Activated B cell treated with CpG ODN at 0.5 μM for 24 hours (primary cell): ENCODE measurements at regions not wholly inside any gene's neighbourhood (a gene's known extent, or its start where the extent isn't known, plus 50 kb on each side); places are given as distances from the start of the nearest gene placed in this dataset.

ENCODE experiments used
- ATAC-seq: fragments of 200-7000 bp; cut with Tn5 transposase; one replicate; pipeline ENCODE4 v1.10.0; 2021; ENCODE audit warnings: low read depth, mild to moderate bottlenecking, moderate library complexity
- CTCF ChIA-PET: fragments of 350-600 bp; sonication (Branson Sonifier 250); formaldehyde crosslinking; loops from one replicate; lab custom pipeline; 2021; ENCODE audit warnings: antibody characterized with exemption; lab: Charles Lee
- POLR2A ChIA-PET: fragments of 350-600 bp; sonication (Branson Sonifier 250); formaldehyde crosslinking; loops from one replicate; lab custom pipeline; 2021; ENCODE audit warnings: antibody characterized with exemption; lab: Charles Lee
- DNase-seq: peaks from one replicate; pipeline ENCODE4 v3.0.0; 2022
- H3K27ac Mint-ChIP-seq: one replicate; pipeline ENCODE4 v1.8.0; 2020; ENCODE audit warnings: mixed read lengths
- H3K27me3 Mint-ChIP-seq: one replicate; pipeline ENCODE4 v1.8.0; 2021; ENCODE audit warnings: mixed read lengths
- H3K36me3 Mint-ChIP-seq: one replicate; pipeline ENCODE4 v1.8.0; 2021; ENCODE audit warnings: low read depth, mixed read lengths
- H3K4me1 Mint-ChIP-seq: one replicate; pipeline ENCODE4 v1.8.0; 2021; ENCODE audit warnings: mixed read lengths
- H3K4me3 Mint-ChIP-seq: one replicate; pipeline ENCODE4 v1.8.0; 2020; ENCODE audit warnings: mild to moderate bottlenecking, mixed read lengths
- H3K9me3 Mint-ChIP-seq: one replicate; pipeline ENCODE4 v1.8.0; 2020; ENCODE audit warnings: mixed read lengths
- intact Hi-C: fragments of 100-400 bp; cut with micrococcal nuclease; formaldehyde crosslinking; loops from one replicate; pipeline ENCODE4 v1.15.1; 2024
- TF ChIP-seq, protein P1 (sequence below): fragments of 200-600 bp; IDR thresholded peaks from one replicate; pipeline ENCODE4 v1.8.0; 2022; ENCODE audit warnings: antibody characterized with exemption, mild to moderate bottlenecking

DNA sequence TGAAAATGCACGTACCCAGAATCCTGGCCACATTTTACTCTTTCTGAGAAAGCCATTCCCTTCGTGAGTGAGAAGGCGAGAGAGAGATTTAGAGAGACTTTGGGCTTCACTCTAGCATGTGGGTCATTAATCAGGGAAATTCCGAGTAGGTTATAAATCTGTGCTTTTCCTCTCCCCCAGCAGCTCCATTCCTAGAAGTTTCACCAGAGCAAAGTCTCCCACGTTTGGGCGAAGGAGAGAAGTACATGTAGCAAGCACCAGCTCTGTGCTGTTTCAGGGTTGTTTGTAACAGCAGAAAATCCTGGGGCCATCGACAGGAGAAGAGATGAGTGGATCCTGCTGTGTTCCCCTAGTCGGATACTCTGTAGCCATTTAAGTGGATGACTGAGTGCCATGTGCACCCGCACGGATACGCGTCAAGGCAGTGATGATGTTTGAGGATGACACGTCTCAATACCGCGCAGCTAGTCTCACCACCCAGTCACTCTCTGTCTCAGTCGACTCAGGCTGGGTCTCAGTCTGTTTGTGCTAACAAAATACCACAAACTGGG is 131.8 kb upstream of the PEG3 start:
- Mint-ChIP-seq H3K27ac (no peak overlapping the region), H3K4me1 (no peaks in the 10 kb centered on the region), H3K4me3 (no peak overlapping the region), H3K36me3 (no peaks in the 10 kb centered on the region), H3K9me3 (peaks cover 12% of the 10 kb centered on the region), H3K27me3 (no peaks in the 10 kb centered on the region)
- ChIA-PET CTCF (no interaction called here), POLR2A (no interaction called here)
- intact Hi-C loops = no loop called here
- DNase-seq = no peak
- TF ChIP-seq, protein P1, sequence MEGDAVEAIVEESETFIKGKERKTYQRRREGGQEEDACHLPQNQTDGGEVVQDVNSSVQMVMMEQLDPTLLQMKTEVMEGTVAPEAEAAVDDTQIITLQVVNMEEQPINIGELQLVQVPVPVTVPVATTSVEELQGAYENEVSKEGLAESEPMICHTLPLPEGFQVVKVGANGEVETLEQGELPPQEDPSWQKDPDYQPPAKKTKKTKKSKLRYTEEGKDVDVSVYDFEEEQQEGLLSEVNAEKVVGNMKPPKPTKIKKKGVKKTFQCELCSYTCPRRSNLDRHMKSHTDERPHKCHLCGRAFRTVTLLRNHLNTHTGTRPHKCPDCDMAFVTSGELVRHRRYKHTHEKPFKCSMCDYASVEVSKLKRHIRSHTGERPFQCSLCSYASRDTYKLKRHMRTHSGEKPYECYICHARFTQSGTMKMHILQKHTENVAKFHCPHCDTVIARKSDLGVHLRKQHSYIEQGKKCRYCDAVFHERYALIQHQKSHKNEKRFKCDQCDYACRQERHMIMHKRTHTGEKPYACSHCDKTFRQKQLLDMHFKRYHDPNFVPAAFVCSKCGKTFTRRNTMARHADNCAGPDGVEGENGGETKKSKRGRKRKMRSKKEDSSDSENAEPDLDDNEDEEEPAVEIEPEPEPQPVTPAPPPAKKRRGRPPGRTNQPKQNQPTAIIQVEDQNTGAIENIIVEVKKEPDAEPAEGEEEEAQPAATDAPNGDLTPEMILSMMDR = no peak
- no peak for ATAC-seq

DNA sequence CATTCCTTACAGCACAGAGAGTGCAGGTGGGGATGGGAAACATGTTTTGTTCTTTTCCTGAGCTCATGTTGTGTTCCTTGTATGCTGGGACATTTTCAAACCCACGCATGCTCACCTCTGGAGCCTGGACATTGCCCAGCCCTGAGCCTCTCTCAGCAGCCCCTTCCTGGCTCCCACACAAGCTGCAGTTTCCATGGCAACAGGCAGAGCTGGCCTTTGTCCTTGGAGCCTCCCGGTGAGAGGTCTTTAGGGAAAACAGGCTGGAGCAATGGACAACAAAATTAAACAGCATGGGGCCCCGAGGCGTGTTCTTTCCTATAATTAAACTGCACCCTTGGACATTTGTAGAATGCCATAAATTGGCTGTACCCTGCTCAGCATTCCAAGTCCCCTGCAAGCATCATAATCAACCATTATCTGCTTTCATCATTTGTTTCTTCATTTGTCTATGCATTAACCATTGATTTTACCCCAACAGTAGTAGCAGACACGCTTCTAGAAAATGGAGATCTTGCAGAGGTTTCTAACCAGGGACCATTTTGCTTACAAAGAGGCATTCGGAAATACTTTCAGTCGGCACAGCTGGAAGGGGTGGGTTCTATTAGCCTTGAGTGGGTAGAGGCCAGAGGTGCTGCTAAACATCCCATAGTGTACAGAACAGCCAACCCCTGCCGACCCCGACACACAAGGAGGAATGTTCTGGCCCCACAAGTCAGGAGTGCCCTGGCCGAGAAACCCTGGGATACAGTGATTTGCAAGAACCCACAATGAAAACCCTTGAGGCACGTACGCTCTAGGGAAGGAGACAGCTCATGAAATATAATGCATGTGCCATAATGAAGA is 133.4 kb upstream of the PEG3 start:
- H3K4me1 Mint-ChIP-seq = no peaks in the 10 kb centered on the region
- no peak overlapping the region for H3K27ac Mint-ChIP-seq
- intact Hi-C loops = no loop called here
- POLR2A ChIA-PET = no interaction called here
- peaks cover 12% of the 10 kb centered on the region for H3K9me3 Mint-ChIP-seq
- CTCF ChIA-PET = no interaction called here
- TF ChIP-seq, protein P1 = no peak
- H3K36me3 Mint-ChIP-seq = no peaks in the 10 kb centered on the region
- no peak overlapping the region for H3K4me3 Mint-ChIP-seq
- no peaks in the 10 kb centered on the region for H3K27me3 Mint-ChIP-seq
- no peak for DNase-seq
- ATAC-seq = no peak

DNA sequence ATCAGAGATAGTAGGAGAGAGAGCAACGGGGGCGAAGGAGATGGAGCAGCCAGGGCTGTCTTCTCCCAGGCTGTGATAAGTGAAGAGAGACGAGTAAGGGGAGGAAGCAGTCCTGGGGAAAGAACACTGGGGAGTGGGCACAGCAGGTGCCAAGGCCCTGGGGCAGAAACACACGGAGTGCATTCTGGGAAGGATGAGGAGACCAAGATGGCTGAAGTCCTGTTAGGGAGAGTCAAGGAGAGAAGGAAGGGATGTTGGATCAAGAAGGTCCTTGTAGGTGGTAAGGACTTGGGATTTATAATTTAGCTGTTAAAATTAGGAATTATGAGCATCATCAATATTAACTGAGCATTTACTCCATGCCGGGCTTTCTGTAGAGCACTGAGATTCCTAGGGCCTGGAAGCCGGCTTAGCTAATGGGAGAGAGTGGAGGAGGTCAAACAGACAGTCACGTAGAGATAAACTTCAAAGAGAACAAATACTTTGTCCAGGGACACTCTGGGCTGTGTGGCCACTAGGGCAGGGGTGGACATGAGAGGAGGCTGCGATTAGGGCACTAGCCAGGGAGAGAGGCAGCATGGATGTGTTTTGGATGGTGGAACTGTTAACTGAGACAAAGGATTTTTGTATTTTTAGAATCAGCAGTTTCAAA is 134.2 kb upstream of the PEG3 start:
- ATAC-seq = no peak
- TF ChIP-seq, protein P1 = no peak
- ChIA-PET POLR2A (no interaction called here), CTCF (no interaction called here)
- no peak overlapping the region for H3K4me3 Mint-ChIP-seq
- H3K9me3 Mint-ChIP-seq = peaks cover 12% of the 10 kb centered on the region
- no peaks in the 10 kb centered on the region for H3K36me3 Mint-ChIP-seq
- no peak overlapping the region for H3K27ac Mint-ChIP-seq
- intact Hi-C loops = no loop called here
- no peaks in the 10 kb centered on the region for H3K4me1 Mint-ChIP-seq
- DNase-seq = no peak
- no peaks in the 10 kb centered on the region for H3K27me3 Mint-ChIP-seq

DNA sequence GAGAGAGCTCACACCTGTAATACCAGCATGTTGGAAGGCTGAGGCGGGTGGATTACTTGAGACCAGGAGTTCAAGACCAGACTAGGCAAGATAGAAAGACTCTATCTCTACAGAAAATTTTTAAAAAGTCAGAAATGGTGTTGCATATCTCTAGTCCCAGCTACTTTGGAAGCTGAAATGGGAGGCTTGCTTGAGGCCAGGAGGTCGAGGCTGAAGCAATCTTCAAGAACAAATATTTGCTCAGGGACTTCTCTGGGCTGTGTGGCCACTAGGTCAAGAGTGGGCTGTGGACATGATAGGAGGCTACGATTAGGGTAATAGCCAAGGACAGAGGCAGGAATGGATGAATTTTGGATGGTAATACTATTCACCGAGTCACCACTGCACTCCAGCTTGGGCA is 135.8 kb upstream of the PEG3 start:
- POLR2A ChIA-PET = no interaction called here

More for the DNA sequence above, 135.8 kb upstream of the PEG3 start:
- Mint-ChIP-seq H3K9me3 (peaks cover 12% of the 10 kb centered on the region), H3K27me3 (no peaks in the 10 kb centered on the region), H3K4me3 (no peak overlapping the region), H3K36me3 (no peaks in the 10 kb centered on the region), H3K27ac (no peak overlapping the region), H3K4me1 (no peaks in the 10 kb centered on the region)
- DNase-seq (no peak), ATAC-seq (no peak)
- TF ChIP-seq, protein P1 = no peak
- CTCF ChIA-PET = no interaction called here
- intact Hi-C loops = no loop called here
